ENCODE measurements at regions not wholly inside any gene's neighbourhood (a gene's known extent, or its start where the extent isn't known, plus 50 kb on each side); places are given as distances from the start of the nearest gene placed in this dataset.

DNA sequence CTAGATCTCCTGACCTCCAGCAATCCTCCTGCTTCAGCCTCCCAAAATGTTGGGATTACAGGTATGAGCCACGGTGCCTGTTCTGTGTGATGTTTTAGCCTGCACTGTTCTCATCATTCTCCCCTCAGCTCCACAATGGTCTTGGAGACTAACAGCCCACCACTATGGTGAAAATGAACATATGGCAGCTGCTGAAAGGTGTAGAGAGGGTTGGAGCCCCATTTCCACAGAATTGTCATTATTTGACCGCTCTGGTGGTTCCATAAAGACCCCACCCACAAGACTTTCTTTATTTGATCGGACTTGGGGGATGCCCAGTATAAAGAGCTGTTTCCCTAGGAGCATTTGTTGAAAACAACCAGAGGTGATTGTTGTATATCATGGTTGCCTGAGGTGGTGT lies 67.9 kb upstream of the SEPTIN5 start:
- Histone ChIP-seq H3K36me3 (ENCODE audit: control insufficient read depth, insufficient read depth, low read length) (no peaks in the 10 kb centered on the region), H3K9me3 (ENCODE audit: control insufficient read depth, low read length) (no peaks in the 10 kb centered on the region), H3K79me2 (no peaks in the 10 kb centered on the region), H3K27ac (no peak overlapping the region), H3K27me3 (ENCODE audit: control insufficient read depth, insufficient read depth, low read length) (no peaks in the 10 kb centered on the region), H3K9ac (no peak overlapping the region), H3K4me2 (ENCODE audit: low read length) (no peak overlapping the region), H3K4me1 (peaks cover 27% of the 10 kb centered on the region), H2AFZ (no peak overlapping the region), H3K4me3 (ENCODE audit: low read depth, low read length) (no peak overlapping the region)
- no peak for TF ChIP-seq CTCF (IDR thresholded peaks at IDR 0.05)

DNA sequence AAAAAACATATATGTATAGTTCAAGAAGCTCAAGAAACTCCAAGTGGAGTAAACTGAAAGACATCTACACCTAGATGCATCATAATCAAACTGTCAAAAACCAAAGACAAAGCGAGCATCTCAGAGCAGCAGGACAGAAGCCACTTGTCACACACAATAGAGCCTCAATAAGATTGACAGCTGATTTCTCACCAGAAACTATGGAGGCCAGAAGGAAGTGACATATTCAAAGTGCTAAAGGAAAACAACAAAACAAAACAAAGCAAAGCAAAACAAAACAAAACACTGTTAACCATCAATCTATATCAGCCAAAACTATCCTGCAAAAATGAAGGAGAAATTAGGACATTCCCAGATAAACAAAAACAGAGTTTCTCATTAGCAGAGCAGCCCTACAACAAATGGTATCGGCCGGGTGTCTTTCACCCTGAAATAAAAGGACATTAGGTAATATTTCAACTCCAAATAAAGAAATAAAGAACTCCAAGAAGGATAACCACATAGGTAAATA lies 65.8 kb upstream of the SEPTIN5 start:
- H3K4me3 ChIP-seq (ENCODE audit: low read depth, low read length): no peak overlapping the region
- H3K27me3 ChIP-seq (ENCODE audit: control insufficient read depth, insufficient read depth, low read length): no peaks in the 10 kb centered on the region

GRCh38 chr22:19652316-19652715 lies 62.0 kb upstream of the SEPTIN5 start:
- H3K27ac ChIP-seq: no peak overlapping the region
- no peaks in the 10 kb centered on the region for H3K79me2 ChIP-seq
- no peak overlapping the region for H3K9ac ChIP-seq
- H3K4me3 ChIP-seq (ENCODE audit: low read depth, low read length): no peak overlapping the region
- TF ChIP-seq CTCF (IDR thresholded peaks at IDR 0.05): no peak
- H3K36me3 ChIP-seq (ENCODE audit: control insufficient read depth, insufficient read depth, low read length): no peaks in the 10 kb centered on the region
- no peaks in the 10 kb centered on the region for H3K9me3 ChIP-seq (ENCODE audit: control insufficient read depth, low read length)
- no peak overlapping the region for H3K4me2 ChIP-seq (ENCODE audit: low read length)
- no peaks in the 10 kb centered on the region for H3K4me1 ChIP-seq
- no peak overlapping the region for H2AFZ ChIP-seq
- no peaks in the 10 kb centered on the region for H3K27me3 ChIP-seq (ENCODE audit: control insufficient read depth, insufficient read depth, low read length)

More for the DNA sequence above, 65.8 kb upstream of the SEPTIN5 start:
- Histone ChIP-seq H3K27ac (no peak overlapping the region), H3K9ac (no peak overlapping the region), H3K4me1 (peaks cover 21% of the 10 kb centered on the region), H3K36me3 (ENCODE audit: control insufficient read depth, insufficient read depth, low read length) (no peaks in the 10 kb centered on the region), H3K9me3 (ENCODE audit: control insufficient read depth, low read length) (no peaks in the 10 kb centered on the region), H3K79me2 (no peaks in the 10 kb centered on the region), H2AFZ (no peak overlapping the region), H3K4me2 (ENCODE audit: low read length) (no peak overlapping the region)
- TF ChIP-seq CTCF (IDR thresholded peaks at IDR 0.05): no peak

GRCh38 chr22:19654338-19654987 lies 59.8 kb upstream of the SEPTIN5 start:
- H3K4me3 ChIP-seq (ENCODE audit: low read depth, low read length): no peak overlapping the region
- no peak overlapping the region for H2AFZ ChIP-seq
- TF ChIP-seq CTCF (IDR thresholded peaks at IDR 0.05): no peak
- no peaks in the 10 kb centered on the region for H3K36me3 ChIP-seq (ENCODE audit: control insufficient read depth, insufficient read depth, low read length)
- H3K4me1 ChIP-seq: no peaks in the 10 kb centered on the region
- no peaks in the 10 kb centered on the region for H3K27me3 ChIP-seq (ENCODE audit: control insufficient read depth, insufficient read depth, low read length)
- H3K9ac ChIP-seq: no peak overlapping the region
- H3K9me3 ChIP-seq (ENCODE audit: control insufficient read depth, low read length): no peaks in the 10 kb centered on the region
- no peaks in the 10 kb centered on the region for H3K79me2 ChIP-seq
- H3K4me2 ChIP-seq (ENCODE audit: low read length): no peak overlapping the region
- no peak overlapping the region for H3K27ac ChIP-seq

DNA sequence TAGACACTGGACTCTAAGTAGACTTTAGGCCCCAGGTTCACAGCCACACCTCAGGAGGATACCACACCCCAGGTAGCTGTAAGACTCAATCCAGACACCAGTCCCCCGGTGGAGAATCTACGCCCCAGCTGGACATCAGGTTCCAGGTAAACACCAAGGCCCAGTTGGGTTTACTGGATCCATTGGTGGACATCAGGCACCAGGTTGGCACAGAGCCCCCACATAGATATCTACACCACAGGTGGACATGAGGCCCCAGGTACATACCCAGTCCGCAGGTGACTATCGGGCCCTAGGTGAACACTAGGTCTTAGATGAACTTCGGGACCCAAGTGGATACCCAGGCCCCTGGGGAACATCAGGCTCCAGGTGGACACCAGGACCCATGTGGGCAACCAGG lies 58.9 kb upstream of the SEPTIN5 start:
- Histone ChIP-seq H3K4me1 (no peaks in the 10 kb centered on the region), H3K27ac (no peak overlapping the region), H2AFZ (no peak overlapping the region), H3K27me3 (ENCODE audit: control insufficient read depth, insufficient read depth, low read length) (no peaks in the 10 kb centered on the region), H3K36me3 (ENCODE audit: control insufficient read depth, insufficient read depth, low read length) (no peaks in the 10 kb centered on the region), H3K79me2 (no peaks in the 10 kb centered on the region), H3K9ac (no peak overlapping the region), H3K4me2 (ENCODE audit: low read length) (no peak overlapping the region), H3K9me3 (ENCODE audit: control insufficient read depth, low read length) (no peaks in the 10 kb centered on the region), H3K4me3 (ENCODE audit: low read depth, low read length) (no peak overlapping the region)
- no peak for TF ChIP-seq CTCF (IDR thresholded peaks at IDR 0.05)

Data from parathyroid adenoma (tissue), 2 donors.